ENCODE measurements at regions not wholly inside any gene's neighbourhood (a gene's known extent, or its start where the extent isn't known, plus 50 kb on each side); places are given as distances from the start of the nearest gene placed in this dataset.
"Not testable (repeated sequence)": the region's sequence is repeated elsewhere in the genome, so short reads cannot be mapped to it uniquely, and the experiment has no call there.

GRCh38 chr2:234861841-234862735, 89.7 kb upstream of the SH3BP4 start:
- no peak for DNase-seq

GRCh38 chr2:234859330-234859872, 92.4 kb upstream of the SH3BP4 start:
- not testable (repeated sequence) for DNase-seq

- DNase-seq, result no peak
Measured at GRCh38 chr2:234858790-234859329, 93.0 kb upstream of the SH3BP4 start.

DNA sequence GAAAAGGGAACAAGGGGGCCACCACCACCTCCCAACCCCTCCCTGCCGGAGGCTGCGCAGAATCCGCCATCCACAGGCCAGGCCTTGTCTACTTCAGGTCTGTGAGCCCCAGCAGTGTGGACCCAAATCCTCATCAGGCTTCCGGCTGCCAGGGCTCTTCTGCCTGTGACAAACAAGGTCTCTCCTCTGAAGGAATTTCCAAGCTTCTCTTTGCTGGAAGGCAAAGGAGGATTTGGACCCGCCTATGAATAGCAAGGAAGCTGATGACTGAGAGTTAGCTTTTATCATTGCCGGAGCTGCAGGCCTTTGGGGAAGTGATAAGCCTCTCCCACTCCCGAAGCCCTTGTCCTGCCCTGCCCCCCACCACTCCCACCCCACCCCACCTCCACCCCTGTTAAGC, 93.7 kb upstream of the SH3BP4 start:
- DNase-seq, result no peak

GRCh38 chr2:234853729-234854128, 98.1 kb upstream of the SH3BP4 start:
- DNase-seq, result no peak

DNA sequence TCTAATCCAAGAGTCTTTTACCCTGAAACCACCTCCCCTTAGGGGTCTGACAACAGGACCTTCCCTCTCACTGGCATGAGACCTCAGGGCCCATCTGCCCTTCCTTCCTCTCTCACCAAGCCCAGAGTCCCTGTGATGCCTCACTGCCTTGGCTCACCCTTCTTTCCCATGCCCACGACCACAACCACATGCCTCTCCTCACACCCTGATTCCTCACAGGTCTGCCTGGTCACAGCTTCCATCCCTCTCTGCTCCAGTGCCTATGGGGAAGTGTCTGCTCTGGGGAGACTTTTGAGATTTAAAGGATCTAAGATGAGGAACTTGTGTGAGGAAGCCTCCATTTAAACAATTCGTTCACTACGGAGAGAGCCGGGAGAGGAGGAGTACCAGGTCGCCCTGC, 98.9 kb upstream of the SH3BP4 start:
- DNase-seq, result no peak

DNA sequence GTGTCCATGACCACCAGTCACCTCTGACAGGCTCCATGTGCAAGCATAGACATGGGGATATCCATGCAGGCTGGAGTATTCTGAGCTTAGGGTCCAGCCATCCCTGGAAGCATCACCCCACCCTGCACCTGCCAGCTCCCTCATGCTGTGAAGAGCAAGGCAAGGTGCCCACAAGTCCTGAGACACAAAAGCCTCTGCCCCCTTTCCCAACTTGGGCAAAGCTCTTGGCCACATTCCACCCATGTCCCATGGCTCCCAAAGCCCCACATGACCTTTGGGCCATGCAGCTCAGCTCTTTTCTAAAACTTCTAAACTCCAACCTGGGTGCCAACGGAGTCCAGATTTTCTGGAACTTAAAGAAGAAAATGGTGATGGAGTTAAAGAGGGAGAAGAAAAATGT, 99.8 kb upstream of the SH3BP4 start:
- no peak for DNase-seq

- no peak for DNase-seq
Measured at GRCh38 chr2:234851451-234851850, 100.4 kb upstream of the SH3BP4 start.

GRCh38 chr2:234850818-234851217, 101.0 kb upstream of the SH3BP4 start:
- DNase-seq, result no peak

DNA sequence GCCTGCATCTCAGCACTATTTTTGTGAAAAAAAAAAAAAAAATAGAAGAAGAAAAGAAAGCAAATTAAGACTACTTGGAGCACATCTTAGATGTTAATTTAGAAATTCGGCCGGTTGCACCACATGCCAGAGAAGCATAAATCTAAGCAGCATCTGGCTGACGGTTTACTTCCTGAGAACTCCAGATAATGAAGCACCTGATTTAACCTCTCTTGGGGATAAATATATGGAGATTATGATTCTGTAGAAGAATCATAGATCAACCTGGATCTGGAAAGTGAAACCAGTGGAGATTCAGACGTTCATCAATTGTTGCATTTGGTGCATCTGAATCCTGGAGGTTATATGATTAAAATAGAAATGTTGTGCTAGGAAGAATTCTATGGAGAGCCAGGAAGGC, 102.1 kb upstream of the SH3BP4 start:
- DNase-seq, result no peak

GRCh38 chr2:234848578-234848977, 103.2 kb upstream of the SH3BP4 start:
- DNase-seq, result no peak

DNA sequence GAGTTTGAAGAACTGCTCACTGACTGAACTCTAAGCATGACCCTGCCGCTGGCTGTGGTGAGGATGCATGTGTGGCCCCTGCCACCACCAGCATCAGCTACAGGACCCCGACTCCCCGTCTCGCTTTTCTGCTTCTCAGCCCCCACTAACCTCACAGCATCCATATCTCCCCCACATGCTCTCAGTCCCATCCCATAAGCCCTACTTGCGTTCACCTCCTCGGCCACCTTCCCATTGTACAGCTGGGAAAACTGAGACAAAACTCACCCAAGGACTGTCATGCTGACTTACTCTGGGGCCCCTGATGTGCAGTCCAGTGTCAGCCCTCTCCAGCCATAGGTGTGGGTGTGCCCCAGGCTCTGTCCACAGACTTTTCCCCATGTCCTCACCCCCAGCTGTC, 104.2 kb upstream of the SH3BP4 start:
- DNase-seq, result no peak

DNA sequence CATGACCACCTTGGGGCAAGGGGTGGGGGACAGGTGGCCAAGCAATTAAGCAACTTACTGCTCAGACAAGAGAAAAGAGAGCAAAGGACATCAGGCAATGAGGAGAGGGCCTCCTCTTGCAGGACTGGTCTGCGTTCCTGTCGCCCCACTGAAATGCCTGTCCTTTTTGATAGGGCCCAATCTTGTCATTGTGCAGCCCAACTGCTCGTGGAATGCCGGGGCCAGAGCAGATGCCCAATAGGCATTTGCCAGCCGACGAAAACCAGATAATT, 104.5 kb upstream of the SH3BP4 start:
- DNase-seq, result no peak

GRCh38 chr2:234846599-234847363, 105.0 kb upstream of the SH3BP4 start:
- no peak for DNase-seq

DNA sequence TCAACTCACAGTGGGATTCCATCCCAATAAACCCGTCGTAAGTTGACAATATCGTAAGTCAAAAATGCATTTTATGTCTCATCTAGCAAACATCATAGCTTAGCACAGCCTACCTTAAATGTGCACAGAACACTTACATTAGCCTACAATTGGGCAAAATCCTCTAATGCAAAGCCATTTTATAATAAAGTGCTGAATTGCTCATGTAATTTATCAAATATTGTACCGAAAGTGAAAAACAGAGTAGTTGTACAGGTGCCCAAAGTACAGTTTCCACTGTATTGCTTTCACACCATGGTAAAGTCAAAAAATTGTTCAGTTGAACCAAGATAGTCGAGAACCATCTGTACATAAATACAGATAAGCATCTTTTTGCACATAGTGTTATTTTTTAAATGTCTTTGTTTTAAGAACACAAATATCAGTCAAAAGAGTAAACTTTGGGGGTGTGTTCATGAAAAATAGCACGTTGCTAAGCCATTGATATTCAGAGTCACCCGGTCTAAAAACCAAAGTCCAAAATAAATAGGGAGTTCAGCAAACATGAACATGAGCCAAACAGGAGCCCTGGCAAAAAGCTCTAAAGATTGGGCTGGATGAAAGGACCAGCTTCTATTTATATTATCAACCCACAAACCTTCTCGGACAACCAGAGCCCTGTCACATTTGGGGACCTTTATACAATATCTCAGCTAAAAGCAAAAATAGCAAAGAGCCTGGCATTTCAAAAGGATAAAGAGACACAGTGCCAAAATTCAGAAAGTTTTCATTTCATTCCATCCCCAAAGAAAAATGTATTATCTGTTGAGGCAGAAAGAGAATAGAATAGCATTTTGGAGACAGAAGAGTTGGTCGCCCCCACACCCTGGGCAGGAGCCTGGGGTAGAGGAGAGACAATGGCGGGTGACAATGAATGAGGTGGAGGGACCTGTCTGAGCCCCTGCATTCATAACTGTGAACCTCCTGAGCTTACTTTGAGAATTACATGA, 105.9 kb upstream of the SH3BP4 start:
- DNase-seq, result no peak

DNA sequence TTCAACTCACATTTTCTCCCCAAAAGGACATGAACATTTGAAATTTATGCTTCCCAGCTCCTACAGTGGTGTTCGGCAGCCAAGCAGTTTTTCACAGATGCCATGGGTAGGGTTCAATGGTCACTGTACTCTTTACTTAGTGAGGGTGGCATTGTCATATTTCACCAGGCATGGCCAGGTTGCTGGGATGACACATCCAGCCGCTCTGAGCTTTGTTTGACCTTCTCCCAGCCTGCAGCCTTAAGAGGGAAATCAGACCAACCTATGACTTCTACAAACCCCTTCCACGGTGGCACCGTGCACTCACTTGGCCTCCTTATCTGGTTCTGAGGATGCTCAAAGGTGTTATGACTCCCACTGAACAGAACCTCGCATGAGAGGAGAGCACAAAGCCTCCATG, 108.4 kb upstream of the SH3BP4 start:
- no peak for DNase-seq

GRCh38 chr2:234842753-234843152, 109.1 kb upstream of the SH3BP4 start:
- no peak for DNase-seq

DNA sequence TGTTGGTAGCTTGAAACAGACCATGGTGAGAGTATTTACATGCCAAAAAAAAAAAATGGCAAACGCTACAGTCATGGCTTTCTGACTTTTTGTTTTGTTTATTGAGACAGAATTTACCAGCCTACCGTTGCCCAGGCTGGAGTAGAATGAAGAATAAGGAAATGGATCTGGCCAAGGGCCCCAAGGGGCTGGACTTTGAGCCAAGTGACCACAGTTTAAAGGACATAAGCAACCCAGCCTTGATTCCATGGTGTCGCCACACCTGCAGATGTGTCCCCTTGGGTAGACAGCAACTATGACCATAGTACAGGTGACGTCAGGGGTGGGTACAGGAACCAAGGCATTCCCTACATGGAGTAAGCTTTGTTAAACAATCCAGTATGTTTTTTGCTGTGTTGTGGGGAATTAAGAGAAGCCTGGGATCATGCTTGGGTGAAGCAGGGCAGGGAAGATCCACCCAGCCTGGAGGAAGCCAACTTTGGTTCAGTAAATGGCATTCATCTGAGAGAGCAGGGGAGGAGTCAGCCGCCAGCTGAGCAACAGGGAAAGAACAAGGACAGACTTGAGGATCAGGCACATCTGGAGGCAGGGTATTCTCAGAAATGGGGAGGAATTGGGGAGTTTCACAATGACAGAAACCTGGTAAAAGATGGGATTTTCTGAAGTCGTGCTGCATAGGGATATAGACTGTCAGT, 110.3 kb upstream of the SH3BP4 start:
- no peak for DNase-seq

- no peak for DNase-seq
Measured at GRCh38 chr2:234840336-234840735, 111.5 kb upstream of the SH3BP4 start.

DNA sequence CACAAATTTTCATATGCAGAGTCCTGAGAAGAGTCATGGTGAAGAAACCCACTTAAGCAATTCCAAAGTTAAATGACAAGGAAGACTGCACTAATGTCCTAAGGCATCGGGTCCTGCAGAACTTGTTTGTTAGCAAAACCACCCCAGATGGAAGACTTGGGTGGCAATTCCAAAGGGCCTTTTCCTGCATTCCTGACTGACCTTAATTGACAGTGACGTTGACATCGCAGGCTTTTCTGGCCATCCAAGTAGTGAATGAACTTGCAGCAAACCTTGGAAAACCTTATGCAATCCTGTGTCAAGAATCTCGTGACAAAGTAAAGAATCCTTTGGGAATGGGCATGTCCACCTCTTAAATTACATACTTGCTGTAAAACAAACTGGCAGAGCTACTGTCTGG, 112.5 kb upstream of the SH3BP4 start:
- no peak for DNase-seq

- no peak for DNase-seq
Measured at GRCh38 chr2:234836271-234836670, 115.5 kb upstream of the SH3BP4 start.

DNA sequence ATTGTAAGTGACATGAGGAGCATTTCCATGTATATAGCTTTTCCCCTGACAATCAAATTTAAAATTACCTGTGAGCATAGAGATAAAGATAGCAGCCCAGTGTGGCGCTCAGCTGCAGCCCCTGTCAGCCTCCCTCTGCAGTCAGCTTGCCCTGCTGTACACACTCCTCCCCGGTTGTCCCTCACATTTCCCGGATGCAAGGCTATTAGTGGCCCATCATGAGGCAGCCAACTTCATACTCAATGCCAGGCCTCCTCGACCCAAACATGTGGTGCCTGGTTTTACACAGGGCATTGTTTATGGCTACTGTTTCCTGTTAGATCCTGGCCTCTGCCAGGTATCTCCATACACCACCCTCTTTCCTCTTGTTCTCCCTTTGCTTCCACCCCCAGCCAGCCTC, 116.1 kb upstream of the SH3BP4 start:
- no peak for DNase-seq
